ENCODE measurements at regions not wholly inside any gene's neighbourhood (a gene's known extent, or its start where the extent isn't known, plus 50 kb on each side); places are given as distances from the start of the nearest gene placed in this dataset.

GRCh38 chr3:135419155-135419554 lies 546.4 kb upstream of the PPP2R3A start:
- no peak for TF ChIP-seq CTCF (IDR thresholded peaks at IDR 0.05)
- no peak for TF ChIP-seq POLR2AphosphoS5 (IDR thresholded peaks at IDR 0.05)
